NAMALWA (cell line): ENCODE measurements at regions not wholly inside any gene's neighbourhood (a gene's known extent, or its start where the extent isn't known, plus 50 kb on each side); places are given as distances from the start of the nearest gene placed in this dataset.

Experiments used
- DNase-seq: peaks from one replicate; pipeline ENCODE4 v3.0.0-alpha.2; 2015; ENCODE audit warnings: low spot score

- no peak for DNase-seq
These were observed 932.1 kb upstream of the LCORL start for GRCh38 chr4:18953613-18954012.

GRCh38 chr4:18945464-18945863 is 923.9 kb upstream of the LCORL start:
- no peak for DNase-seq

GRCh38 chr4:18942874-18943273 is 921.3 kb upstream of the LCORL start:
- no peak for DNase-seq

- no peak for DNase-seq
These were observed 917.0 kb upstream of the LCORL start for GRCh38 chr4:18938343-18939099.

- DNase-seq: no peak
These were observed 916.2 kb upstream of the LCORL start for GRCh38 chr4:18937746-18938145.

GRCh38 chr4:18937080-18937479 is 915.5 kb upstream of the LCORL start:
- no peak for DNase-seq

- DNase-seq: no peak
These were observed 914.2 kb upstream of the LCORL start for GRCh38 chr4:18935659-18936345.

GRCh38 chr4:18934197-18934596 is 912.6 kb upstream of the LCORL start:
- DNase-seq: peak; percentile 9

- no peak for DNase-seq
These were observed 911.3 kb upstream of the LCORL start for GRCh38 chr4:18932730-18933339.

GRCh38 chr4:18931643-18932377 is 910.3 kb upstream of the LCORL start:
- DNase-seq: no peak

- DNase-seq: no peak
These were observed 908.9 kb upstream of the LCORL start for GRCh38 chr4:18930487-18930886.

GRCh38 chr4:18923496-18924161 is 902.1 kb upstream of the LCORL start:
- DNase-seq: no peak

- no peak for DNase-seq
These were observed 896.1 kb upstream of the LCORL start for GRCh38 chr4:18917689-18918088.

GRCh38 chr4:18914182-18914581 is 892.6 kb upstream of the LCORL start:
- DNase-seq: no peak

- DNase-seq: no peak
These were observed 873.4 kb upstream of the LCORL start for GRCh38 chr4:18894928-18895327.

- DNase-seq: no peak
These were observed 860.9 kb upstream of the LCORL start for GRCh38 chr4:18882468-18882867.

- DNase-seq: no peak
These were observed 860.0 kb upstream of the LCORL start for GRCh38 chr4:18881556-18881955.

GRCh38 chr4:18880871-18881270 is 859.3 kb upstream of the LCORL start:
- no peak for DNase-seq

GRCh38 chr4:18878561-18878960 is 857.0 kb upstream of the LCORL start:
- DNase-seq: no peak

- no peak for DNase-seq
These were observed 847.6 kb upstream of the LCORL start for GRCh38 chr4:18869166-18869565.

GRCh38 chr4:18860836-18861530 is 839.4 kb upstream of the LCORL start:
- no peak for DNase-seq
